Vagina (tissue), 2 donors: ENCODE measurements at regions not wholly inside any gene's neighbourhood (a gene's known extent, or its start where the extent isn't known, plus 50 kb on each side); places are given as distances from the start of the nearest gene placed in this dataset.
"Not testable (repeated sequence)": the region's sequence is repeated elsewhere in the genome, so short reads cannot be mapped to it uniquely, and the experiment has no call there.

Experiments used
- DNase-seq, 2 donors: peaks; one replicate each; pipeline ENCODE4 v3.0.0-alpha.2; 2017; ENCODE audit errors: extremely low spot score in 2 of 2
- H3K27ac ChIP-seq: fragments of 200-600 bp; sonication (generic); one replicate; pipeline ENCODE4 v1.5.1; 2019
- H3K27me3 ChIP-seq: fragments of 200-600 bp; sonication (generic); one replicate; pipeline ENCODE4 v1.5.1; 2019
- H3K36me3 ChIP-seq, 2 donors: fragments of 200-600 bp; sonication (generic); one replicate each; pipeline ENCODE4 v1.5.1; 2017 to 2019
- H3K4me1 ChIP-seq: fragments of 200-600 bp; sonication (generic); one replicate; pipeline ENCODE4 v1.5.1; 2019
- H3K4me3 ChIP-seq, 2 donors: fragments of 200-600 bp; sonication (generic); 1 replicate in 1 of 2; 2 replicates in 1 of 2; pipeline ENCODE4 v1.5.1; 2016 to 2019
- H3K9me3 ChIP-seq: fragments of 200-600 bp; sonication (generic); one replicate; pipeline ENCODE4 v1.5.1; 2019
- CTCF ChIP-seq, 3 experiments: fragments of 450-650 bp in 2 of 3; fragments of 200-600 bp in 1 of 3; sonication (generic) in 1 of 3; IDR thresholded peaks; one replicate each; pipeline ENCODE4 v1.5.1; 2017 to 2019; ENCODE audit warnings: antibody characterized with exemption in 3 of 3, mild to moderate bottlenecking in 2 of 3, moderate library complexity in 2 of 3
- POLR2A ChIP-seq, 2 donors: fragments of 450-650 bp; IDR thresholded peaks; one replicate each; pipeline ENCODE4 v1.6.1; 2017; ENCODE audit warnings: antibody characterized with exemption in 2 of 2, mild to moderate bottlenecking in 2 of 2, moderate library complexity in 2 of 2
- POLR2AphosphoS5 ChIP-seq, 2 donors: sonication (generic); formaldehyde crosslinking; IDR thresholded peaks; one replicate each; pipeline ENCODE4 v1.9.0; 2017; ENCODE audit warnings: antibody characterized with exemption in 2 of 2, mild to moderate bottlenecking in 2 of 2, low read depth in 1 of 2; ENCODE audit not compliant: insufficient read depth in 1 of 2
- intact Hi-C: fragments of 100-400 bp; cut with DNase I; formaldehyde crosslinking; loops from one replicate; pipeline ENCODE4 v1.15.1; 2023

- TF ChIP-seq POLR2A (IDR thresholded peaks at IDR 0.05) (no peak), CTCF (IDR thresholded peaks at IDR 0.05) (no peak), POLR2AphosphoS5 (IDR thresholded peaks at IDR 0.05; ENCODE audit: insufficient read depth in 1 of 2, low read depth in 1 of 2) (no peak)
- no peak for DNase-seq
- Histone ChIP-seq H3K9me3 (no peaks in the 10 kb centered on the region), H3K27me3 (no peaks in the 10 kb centered on the region), H3K27ac (no peak overlapping the region), H3K36me3 (no peaks in the 10 kb centered on the region), H3K4me1 (peaks cover 11% of the 10 kb centered on the region), H3K4me3 (no peak overlapping the region)
- intact Hi-C loops, result no loop called here
Observed at GRCh38 chr1:5682626-5683225, 309.5 kb downstream of the NPHP4 start.

GRCh38 chr1:5681654-5682053 lies 310.6 kb downstream of the NPHP4 start:
- intact Hi-C loops, result no loop called here
- H3K36me3 ChIP-seq, result no peaks in the 10 kb centered on the region
- no peak for DNase-seq
- H3K9me3 ChIP-seq, result no peaks in the 10 kb centered on the region
- no peaks in the 10 kb centered on the region for H3K27me3 ChIP-seq
- no peak overlapping the region for H3K27ac ChIP-seq
- TF ChIP-seq POLR2A (IDR thresholded peaks at IDR 0.05) (no peak), POLR2AphosphoS5 (IDR thresholded peaks at IDR 0.05; ENCODE audit: insufficient read depth in 1 of 2, low read depth in 1 of 2) (no peak), CTCF (IDR thresholded peaks at IDR 0.05) (no peak)
- no peak overlapping the region for H3K4me3 ChIP-seq
- peaks cover 11% of the 10 kb centered on the region for H3K4me1 ChIP-seq

- Histone ChIP-seq H3K27ac (no peak overlapping the region), H3K36me3 (no peaks in the 10 kb centered on the region), H3K27me3 (no peaks in the 10 kb centered on the region), H3K4me1 (peaks cover 6% of the 10 kb centered on the region), H3K9me3 (no peaks in the 10 kb centered on the region), H3K4me3 (no peak overlapping the region)
- intact Hi-C loops, result no loop called here
- no peak for TF ChIP-seq CTCF (IDR thresholded peaks at IDR 0.05)
- no peak for TF ChIP-seq POLR2A (IDR thresholded peaks at IDR 0.05)
- TF ChIP-seq POLR2AphosphoS5 (IDR thresholded peaks at IDR 0.05; ENCODE audit: insufficient read depth in 1 of 2, low read depth in 1 of 2), result no peak
- no peak for DNase-seq
Observed at GRCh38 chr1:5680600-5680999, 311.6 kb downstream of the NPHP4 start.

- Histone ChIP-seq H3K36me3 (no peaks in the 10 kb centered on the region), H3K9me3 (no peaks in the 10 kb centered on the region), H3K4me3 (no peak overlapping the region), H3K27me3 (no peaks in the 10 kb centered on the region), H3K4me1 (peaks cover 6% of the 10 kb centered on the region), H3K27ac (no peak overlapping the region)
- intact Hi-C loops, result no loop called here
- no peak for DNase-seq
- no peak for TF ChIP-seq CTCF (IDR thresholded peaks at IDR 0.05)
- no peak for TF ChIP-seq POLR2A (IDR thresholded peaks at IDR 0.05)
- no peak for TF ChIP-seq POLR2AphosphoS5 (IDR thresholded peaks at IDR 0.05; ENCODE audit: insufficient read depth in 1 of 2, low read depth in 1 of 2)
Observed at GRCh38 chr1:5678759-5679158, 313.5 kb downstream of the NPHP4 start.

- H3K4me1 ChIP-seq, H3K27me3 ChIP-seq, H3K9me3 ChIP-seq, DNase-seq, H3K36me3 ChIP-seq, H3K27ac ChIP-seq, intact Hi-C loops, H3K4me3 ChIP-seq: not testable (repeated sequence)
Observed at GRCh38 chr1:5672355-5672754, 319.9 kb downstream of the NPHP4 start.
